ENCODE measurements at regions not wholly inside any gene's neighbourhood (a gene's known extent, or its start where the extent isn't known, plus 50 kb on each side); places are given as distances from the start of the nearest gene placed in this dataset.

- DNase-seq, result no peak
- H3K27ac ChIP-seq, result no peak overlapping the region
- TF ChIP-seq EP300 (IDR thresholded peaks at IDR 0.05; ENCODE audit: low read depth) (no peak), POLR2AphosphoS5 (IDR thresholded peaks at IDR 0.05) (no peak), POLR2A (IDR thresholded peaks at IDR 0.05) (no peak), CTCF (IDR thresholded peaks at IDR 0.05) (no peak)
- in situ Hi-C loops (cut with MboI; ENCODE audit: low pct_ligation_motif_present in 1 of 4, low pct_unique_long_range_greater_than_20kb in 1 of 4, low sequenced_read_pairs in 3 of 4) (loop anchor here in 2 of 4 donors (25.0 kb wide), 2 partner anchors 462 to 637 kb away; no protein-coding TSS in a partner anchor), intact Hi-C loops (cut with DNase I; ENCODE audit: low total_unique reads) (no loop called here)
- H3K9me3 ChIP-seq, result no peaks in the 10 kb centered on the region
- no peaks in the 10 kb centered on the region for H3K36me3 ChIP-seq
- no peak overlapping the region for H3K4me3 ChIP-seq
- H3K4me1 ChIP-seq, result no peaks in the 10 kb centered on the region
- peaks cover 7% of the 10 kb centered on the region for H3K27me3 ChIP-seq
These were observed 127.5 kb upstream of the STMND1 start for GRCh38 chr6:16974387-16974673.

DNA sequence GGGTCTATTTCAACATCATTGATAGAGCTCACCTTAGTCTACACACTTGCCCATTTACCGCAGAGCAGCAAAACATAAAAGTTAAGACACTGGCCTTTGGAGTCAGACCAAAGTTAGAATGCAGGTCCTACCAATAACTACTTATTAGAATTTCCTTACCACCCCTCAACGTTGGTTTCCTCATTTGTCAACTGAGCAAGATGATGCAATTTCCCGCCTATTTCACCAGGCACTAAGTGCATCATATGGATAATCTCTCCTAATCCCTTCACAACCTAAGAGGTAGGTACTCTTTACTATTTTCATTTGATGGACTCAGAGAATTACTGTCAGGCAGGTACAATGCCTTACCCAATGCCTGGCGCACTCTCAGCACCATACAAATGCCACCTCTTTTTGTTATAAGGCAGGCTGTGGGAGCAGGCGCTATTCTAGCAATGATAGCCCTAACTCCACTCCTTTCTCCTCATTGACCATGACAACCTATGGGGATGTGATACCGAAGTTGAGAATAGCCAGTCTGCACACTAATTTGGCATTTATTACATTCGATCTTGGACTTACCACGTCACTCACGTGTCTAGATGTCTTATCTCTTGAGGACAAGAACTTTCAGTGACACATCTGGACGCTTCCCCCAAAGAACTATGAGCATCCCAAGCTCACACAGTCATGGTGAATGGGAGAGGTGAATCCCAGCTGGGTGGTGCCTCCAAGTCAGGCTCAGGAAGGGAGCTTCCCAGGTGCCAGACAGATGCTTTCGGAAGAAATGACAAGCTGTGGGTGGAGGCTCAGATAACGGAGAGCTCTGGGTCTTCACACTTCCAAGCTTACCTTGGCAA, 128.1 kb upstream of the STMND1 start:
- no peak for DNase-seq
- H3K27ac ChIP-seq, result no peak overlapping the region
- intact Hi-C loops (cut with DNase I; ENCODE audit: low total_unique reads), result no loop called here
- no peak overlapping the region for H3K4me3 ChIP-seq
- in situ Hi-C loops (cut with MboI; ENCODE audit: low pct_ligation_motif_present in 1 of 4, low pct_unique_long_range_greater_than_20kb in 1 of 4, low sequenced_read_pairs in 3 of 4), result loop anchor here in 2 of 4 donors (25.0 kb wide), 2 partner anchors 461 to 636 kb away; no protein-coding TSS in a partner anchor
- H3K36me3 ChIP-seq, result no peaks in the 10 kb centered on the region
- 68 to 81% methylated on average over 8 to 12 of the region's 12 CpGs for WGBS, 2 donors (ENCODE audit: low coverage in 1 of 2)
- H3K27me3 ChIP-seq, result peaks cover 8% of the 10 kb centered on the region
- H3K9me3 ChIP-seq, result no peaks in the 10 kb centered on the region
- no peaks in the 10 kb centered on the region for H3K4me1 ChIP-seq
- TF ChIP-seq POLR2AphosphoS5 (IDR thresholded peaks at IDR 0.05), result no peak
- no peak for TF ChIP-seq POLR2A (IDR thresholded peaks at IDR 0.05)
- no peak for TF ChIP-seq CTCF (IDR thresholded peaks at IDR 0.05)
- TF ChIP-seq EP300 (IDR thresholded peaks at IDR 0.05; ENCODE audit: low read depth), result no peak

- TF ChIP-seq POLR2A (IDR thresholded peaks at IDR 0.05) (no peak), EP300 (IDR thresholded peaks at IDR 0.05; ENCODE audit: low read depth) (no peak), CTCF (IDR thresholded peaks at IDR 0.05) (no peak), POLR2AphosphoS5 (IDR thresholded peaks at IDR 0.05) (no peak)
- Histone ChIP-seq H3K9me3 (no peaks in the 10 kb centered on the region), H3K27ac (no peak overlapping the region), H3K36me3 (no peaks in the 10 kb centered on the region), H3K4me3 (no peak overlapping the region), H3K4me1 (no peaks in the 10 kb centered on the region), H3K27me3 (peaks cover 8% of the 10 kb centered on the region)
- whole genome bisulfite sequencing, 2 donors (ENCODE audit: low coverage in 1 of 2), result 66 to 78% methylated on average over 2 to 5 of the region's 5 CpGs
- intact Hi-C loops (cut with DNase I; ENCODE audit: low total_unique reads) (no loop called here), in situ Hi-C loops (cut with MboI; ENCODE audit: low pct_ligation_motif_present in 1 of 4, low pct_unique_long_range_greater_than_20kb in 1 of 4, low sequenced_read_pairs in 3 of 4) (loop anchor here in 2 of 4 donors (25.0 kb wide), 2 partner anchors 461 to 636 kb away; no protein-coding TSS in a partner anchor)
- DNase-seq, result no peak
These were observed 128.8 kb upstream of the STMND1 start for GRCh38 chr6:16973051-16973450.

- Histone ChIP-seq H3K4me1 (no peaks in the 10 kb centered on the region), H3K9me3 (no peaks in the 10 kb centered on the region), H3K27me3 (peaks cover 8% of the 10 kb centered on the region), H3K36me3 (no peaks in the 10 kb centered on the region), H3K27ac (no peak overlapping the region), H3K4me3 (no peak overlapping the region)
- 76 to 93% methylated on average over 2 of the region's 2 CpGs for WGBS, 2 donors (ENCODE audit: low coverage in 1 of 2)
- in situ Hi-C loops (cut with MboI; ENCODE audit: low pct_ligation_motif_present in 1 of 4, low pct_unique_long_range_greater_than_20kb in 1 of 4, low sequenced_read_pairs in 3 of 4), result loop anchor here in 2 of 4 donors (25.0 kb wide), 2 partner anchors 460 to 635 kb away; no protein-coding TSS in a partner anchor
- intact Hi-C loops (cut with DNase I; ENCODE audit: low total_unique reads), result no loop called here
- no peak for DNase-seq
- TF ChIP-seq CTCF (IDR thresholded peaks at IDR 0.05) (no peak), EP300 (IDR thresholded peaks at IDR 0.05; ENCODE audit: low read depth) (no peak), POLR2A (IDR thresholded peaks at IDR 0.05) (no peak), POLR2AphosphoS5 (IDR thresholded peaks at IDR 0.05) (no peak)
These were observed 129.3 kb upstream of the STMND1 start for GRCh38 chr6:16972535-16972934.
